IMR-90 (cell line): ENCODE measurements at regions not wholly inside any gene's neighbourhood (a gene's known extent, or its start where the extent isn't known, plus 50 kb on each side); places are given as distances from the start of the nearest gene placed in this dataset.
A peak's percentile ranks its signal among the peaks of the same experiment; 100 is the strongest.

Experiments
- ATAC-seq: fragments of 200-7000 bp; cut with Tn5 transposase; 2 replicates; pipeline ENCODE4 v1.9.1; 2020; ENCODE audit warnings: low read depth, mild to moderate bottlenecking, moderate library complexity
- BruUV-seq: library from RNA; stranded (reverse); fragments of 400-500 nt; replicated peaks from 2 replicates; lab custom pipeline; 2021; lab: Mats Ljungman, UMichigan
- CTCF ChIA-PET: fragments of 300-600 bp; formaldehyde crosslinking; extraction: SDS; loops from one replicate; lab custom pipeline; 2021; ENCODE audit warnings: antibody characterized with exemption; lab: Yijun Ruan, JAX
- POLR2A ChIA-PET: fragments of 300-600 bp; sonication (Branson Sonifier 250); formaldehyde crosslinking; loops from one replicate; lab custom pipeline; 2022; ENCODE audit warnings: antibody characterized with exemption; ENCODE audit not compliant: unreplicated experiment; lab: Charles Lee
- DNase-seq: peaks from one replicate; pipeline ENCODE4 v3.0.0; 2013
- H2AFZ ChIP-seq: replicated peaks from 2 replicates; pipeline ENCODE3; 2013; ENCODE audit warnings: low read length, mild to moderate bottlenecking; ENCODE audit not compliant: poor library complexity
- H2AK5ac ChIP-seq: 2 replicates; pipeline ENCODE4 v1.6.1; 2013; ENCODE audit warnings: low read depth, low read length, inconsistent platforms
- H2AK9ac ChIP-seq: replicated peaks from 2 replicates; pipeline ENCODE3; 2013; ENCODE audit warnings: mild to moderate bottlenecking, low read depth, low read length, moderate library complexity; ENCODE audit not compliant: poor library complexity
- H2BK120ac ChIP-seq: 2 replicates; pipeline ENCODE4 v1.6.1; 2013; ENCODE audit warnings: low read depth, low read length, inconsistent platforms
- H2BK15ac ChIP-seq: 3 replicates; pipeline ENCODE4 v1.6.1; 2013; ENCODE audit warnings: low read depth, low read length, inconsistent platforms
- H2BK20ac ChIP-seq: 2 replicates; pipeline ENCODE4 v1.6.1; 2013; ENCODE audit warnings: low read depth, mild to moderate bottlenecking, inconsistent platforms, low read length, moderate library complexity
- H2BK5ac ChIP-seq: 2 replicates; pipeline ENCODE4 v1.6.1; 2013; ENCODE audit warnings: mild to moderate bottlenecking, low read depth, low read length, inconsistent platforms; ENCODE audit not compliant: poor library complexity, severe bottlenecking
- H3K14ac ChIP-seq: replicated peaks from 2 replicates; pipeline ENCODE4 v1.6.1; 2013; ENCODE audit warnings: low read depth, low read length, inconsistent platforms
- H3K18ac ChIP-seq: 2 replicates; pipeline ENCODE4 v1.6.1; 2013; ENCODE audit warnings: low read depth, low read length, control low read depth
- H3K23ac ChIP-seq: 2 replicates; pipeline ENCODE4 v1.6.1; 2013; ENCODE audit warnings: low read depth, low read length, inconsistent platforms
- H3K27ac ChIP-seq: 2 replicates; pipeline ENCODE4 v1.5.1; 2013; ENCODE audit warnings: mild to moderate bottlenecking, control low read depth, low read length; ENCODE audit not compliant: insufficient read depth
- H3K27me3 ChIP-seq: 2 replicates; pipeline ENCODE4 v1.6.1; 2013; ENCODE audit warnings: low read length; ENCODE audit not compliant: control insufficient read depth, insufficient read depth
- H3K36me3 ChIP-seq: 2 replicates; pipeline ENCODE4 v1.6.1; 2013; ENCODE audit warnings: low read length, mixed read lengths; ENCODE audit not compliant: control insufficient read depth, insufficient read depth
- H3K4ac ChIP-seq: 2 replicates; pipeline ENCODE4 v1.6.1; 2013; ENCODE audit warnings: low read depth, low read length, inconsistent platforms
- H3K4me1 ChIP-seq: 2 replicates; pipeline ENCODE4 v1.6.1; 2013; ENCODE audit warnings: low read length, mixed read lengths; ENCODE audit not compliant: control insufficient read depth, insufficient read depth
- H3K4me2 ChIP-seq: 2 replicates; pipeline ENCODE4 v1.6.1; 2013; ENCODE audit warnings: low read depth, mild to moderate bottlenecking, control low read depth, low read length, moderate library complexity
- H3K4me3 ChIP-seq: 2 replicates; pipeline ENCODE4 v1.5.1; 2013; ENCODE audit warnings: low read depth, mild to moderate bottlenecking, control low read depth, low read length, moderate library complexity; ENCODE audit not compliant: insufficient read depth
- H3K56ac ChIP-seq: 2 replicates; pipeline ENCODE4 v1.6.1; 2013; ENCODE audit warnings: low read length, inconsistent platforms; ENCODE audit not compliant: insufficient read depth; ENCODE audit errors: extremely low read depth
- H3K79me1 ChIP-seq, 2 experiments: 2 replicates each; pipeline ENCODE4 v1.6.1; 2013; ENCODE audit warnings: low read length in 2 of 2, inconsistent platforms in 1 of 2, low read depth in 1 of 2
- H3K9ac ChIP-seq: 2 replicates; pipeline ENCODE4 v1.6.1; 2013; ENCODE audit warnings: low read depth, low read length, control low read depth
- H3K9me1 ChIP-seq: 2 replicates; pipeline ENCODE4 v1.6.1; 2013; ENCODE audit warnings: low read length, inconsistent platforms; ENCODE audit not compliant: insufficient read depth
- H3K9me3 ChIP-seq: 2 replicates; pipeline ENCODE4 v1.6.1; 2013; ENCODE audit warnings: low read length; ENCODE audit not compliant: control insufficient read depth, insufficient read depth
- H4K20me1 ChIP-seq: 2 replicates; pipeline ENCODE4 v1.6.1; 2013; ENCODE audit warnings: low read length, inconsistent platforms; ENCODE audit not compliant: insufficient read depth
- H4K5ac ChIP-seq: 2 replicates; pipeline ENCODE4 v1.6.1; 2013; ENCODE audit warnings: mild to moderate bottlenecking, low read depth, low read length, control low read depth
- H4K8ac ChIP-seq, 2 experiments: 2 replicates each; pipeline ENCODE4 v1.6.1; 2013; ENCODE audit warnings: low read depth in 2 of 2, low read length in 2 of 2, control low read depth in 1 of 2, inconsistent platforms in 1 of 2
- H4K91ac ChIP-seq: 2 replicates; pipeline ENCODE4 v1.6.1; 2013; ENCODE audit warnings: low read depth, low read length, inconsistent platforms; ENCODE audit not compliant: insufficient read depth
- FOS ChIP-seq: fragments of 150-350 bp; IDR thresholded peaks from 2 replicates; pipeline ENCODE4 v1.6.1; 2016; ENCODE audit warnings: low read depth, low read length
- NFE2L2 ChIP-seq: fragments of 150-350 bp; IDR thresholded peaks from 2 replicates; pipeline ENCODE4 v1.6.1; 2016; ENCODE audit warnings: low read depth, mild to moderate bottlenecking, low read length
- RCOR1 ChIP-seq: IDR thresholded peaks from 2 replicates; pipeline ENCODE4 v1.6.1; 2012; ENCODE audit warnings: mild to moderate bottlenecking, low read length, improper control_type of control experiment; ENCODE audit not compliant: insufficient replicate concordance
- USF2 ChIP-seq: fragments of 150-350 bp; IDR thresholded peaks from 2 replicates; pipeline ENCODE4 v1.6.1; 2017; ENCODE audit warnings: mild to moderate bottlenecking, antibody characterized with exemption, low read length, low read depth
- WGBS, 2 experiments: methylation state at CpG; one replicate each; pipeline versions ENCODE4 v1.1.5 to v1.1.7; 2013; ENCODE audit warnings: missing lambda C conversion rate in 2 of 2; ENCODE audit not compliant: insufficient read length in 1 of 2; ENCODE audit errors: extremely low coverage in 2 of 2; 5-methylcytosine and 5-hydroxymethylcytosine counted together
- dilution Hi-C: fragments of 300-500 bp; cut with HindIII; formaldehyde crosslinking; loops from one replicate; pipeline ENCODE4 v1.14.3; 2018; ENCODE audit warnings: low sequenced_read_pairs; ENCODE audit not compliant: unreplicated experiment
- in situ Hi-C: fragments of 300-500 bp; cut with MboI; formaldehyde crosslinking; loops from 3 replicates; pipeline ENCODE4 v1.14.3; 2019; ENCODE audit warnings: low sequenced_read_pairs, inconsistent platforms, mixed read lengths
- intact Hi-C: fragments of 100-400 bp; cut with micrococcal nuclease; formaldehyde crosslinking; loops from 2 replicates; pipeline ENCODE4 v1.10.0; 2022

- no TSS peak for BruUV-seq
- DNase-seq (peak; percentile 91), ATAC-seq (peak; percentile 70)
- Histone ChIP-seq H3K56ac (peak overlapping the region; percentile 20; the same call in 1 of the 2 replicates), H3K9me1 (peaks cover 17% of the 10 kb centered on the region), H2AK9ac (no peak overlapping the region), H4K5ac (peak overlapping the region; percentile 24; the same call in 1 of the 2 replicates), H3K4me2 (peak overlapping the region; percentile 68; the same call in 1 of the 2 replicates), H3K27me3 (no peaks in the 10 kb centered on the region), H2AK5ac (peak overlapping the region; percentile 89; the same call in 1 of the 2 replicates), H3K4ac (peak overlapping the region; percentile 95), H2BK5ac (peak overlapping the region; percentile 80), H3K4me1 (peaks cover 21% of the 10 kb centered on the region), H2BK120ac (peak overlapping the region; percentile 96), H3K27ac (no peak overlapping the region), H2BK15ac (peak overlapping the region; percentile 49; the same call in 1 of the 3 replicates), H3K4me3 (no peak overlapping the region), H3K9me3 (no peaks in the 10 kb centered on the region), H2BK20ac (peak overlapping the region; percentile 97), H4K8ac (peak overlapping the region in 1 of 2 experiments; percentile 79; a peak in 2 of 4 replicates), H4K20me1 (no peaks in the 10 kb centered on the region), H3K23ac (peak overlapping the region; percentile 43; the same call in 1 of the 2 replicates), H4K91ac (peak overlapping the region; percentile 65; the same call in 1 of the 2 replicates), H3K36me3 (no peaks in the 10 kb centered on the region), H3K79me1 (0 out of 4 replicates have a peak, but pooled peaks cover 0 to 3% of the 10 kb centered on the region in 2 experiments), H3K9ac (no peak overlapping the region), H3K18ac (peak overlapping the region; percentile 47; the same call in 1 of the 2 replicates), H2AFZ (no peak overlapping the region), H3K14ac (peak overlapping the region; percentile 93)
- intact Hi-C loops, result loop anchor here (5.0 kb wide), 1 partner anchor 172 kb away; no protein-coding TSS in a partner anchor
- CTCF ChIA-PET, result no interaction called here
- in situ Hi-C loops, result no loop called here
- dilution Hi-C loops, result no loop called here
- POLR2A ChIA-PET, result no interaction called here
- TF ChIP-seq NFE2L2 (peak; percentile 17; the same call in 1 of the 2 replicates), RCOR1 (peak; percentile 69), USF2 (no peak), FOS (peak; percentile 72)
- WGBS, 2 experiments, result no CpG with 5 or more reads among the region's 1 CpG
Observed at GRCh38 chr7:106485031-106485551, 175.9 kb downstream of the CCDC71L start.
